CD4-positive, alpha-beta T cell treated with Interleukin-6 at 100 ng/mL for 8 hours (primary cell): ENCODE measurements at regions not wholly inside any gene's neighbourhood (a gene's known extent, or its start where the extent isn't known, plus 50 kb on each side); places are given as distances from the start of the nearest gene placed in this dataset.
"Not testable (repeated sequence)": the region's sequence is repeated elsewhere in the genome, so short reads cannot be mapped to it uniquely, and the experiment has no call there.

Experiments
- DNase-seq: peaks from one replicate; pipeline ENCODE4 v3.0.0-alpha.2; 2020; ENCODE audit warnings: mixed read lengths, low spot score

GRCh38 chr5:36423578-36424307, 122.0 kb upstream of the RANBP3L start:
- DNase-seq = no peak

- DNase-seq = not testable (repeated sequence)
Observed at GRCh38 chr5:36426070-36426469, 124.4 kb upstream of the RANBP3L start.

DNA sequence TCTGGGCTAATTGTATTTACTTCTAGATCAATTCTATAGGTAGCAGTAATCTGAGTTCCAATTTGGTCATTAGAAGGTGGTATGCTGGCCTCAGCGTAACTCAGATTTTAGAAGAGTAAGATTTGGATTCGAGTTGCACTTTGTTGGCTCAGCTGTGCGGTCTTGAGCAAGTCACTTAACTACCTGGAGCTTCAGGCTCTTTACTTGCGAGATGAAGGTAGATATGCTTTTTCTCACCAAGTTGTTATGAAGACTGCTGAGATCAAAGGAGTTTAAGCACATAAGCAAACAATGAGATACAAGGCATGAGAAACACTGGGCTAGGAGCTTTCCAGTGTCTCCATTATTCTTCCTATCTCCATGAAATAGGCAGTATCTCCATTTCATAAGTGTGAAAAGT, 133.8 kb upstream of the RANBP3L start:
- DNase-seq = no peak

- DNase-seq = no peak
Observed at GRCh38 chr5:36436306-36436705, 134.6 kb upstream of the RANBP3L start.

- no peak for DNase-seq
Observed at GRCh38 chr5:36438765-36439561, 137.3 kb upstream of the RANBP3L start.

GRCh38 chr5:36440300-36440699, 138.6 kb upstream of the RANBP3L start:
- DNase-seq = no peak

- no peak for DNase-seq
Observed at GRCh38 chr5:36441280-36441679, 139.6 kb upstream of the RANBP3L start.

- DNase-seq = no peak
Observed at GRCh38 chr5:36442352-36442751, 140.7 kb upstream of the RANBP3L start.

- no peak for DNase-seq
Observed at GRCh38 chr5:36442796-36443195, 141.1 kb upstream of the RANBP3L start.

DNA sequence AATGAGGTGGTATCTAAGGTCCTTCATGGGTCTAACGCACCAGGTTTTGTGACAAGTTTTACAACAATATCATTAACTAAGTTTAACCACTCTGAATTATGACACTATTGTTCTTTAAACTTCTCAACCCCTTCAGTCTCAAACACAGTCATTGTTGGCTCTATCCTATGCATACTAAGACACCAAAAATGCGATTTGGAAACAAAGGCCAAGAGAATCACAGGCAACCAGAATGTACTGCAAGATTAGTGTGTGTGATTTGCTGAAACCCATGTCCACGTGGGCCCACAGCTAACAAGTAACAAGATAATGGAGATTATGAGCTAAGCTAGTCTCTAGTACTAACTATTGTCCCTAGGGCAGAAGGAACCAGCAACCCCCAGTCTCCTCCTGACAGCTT, 142.2 kb upstream of the RANBP3L start:
- no peak for DNase-seq

DNA sequence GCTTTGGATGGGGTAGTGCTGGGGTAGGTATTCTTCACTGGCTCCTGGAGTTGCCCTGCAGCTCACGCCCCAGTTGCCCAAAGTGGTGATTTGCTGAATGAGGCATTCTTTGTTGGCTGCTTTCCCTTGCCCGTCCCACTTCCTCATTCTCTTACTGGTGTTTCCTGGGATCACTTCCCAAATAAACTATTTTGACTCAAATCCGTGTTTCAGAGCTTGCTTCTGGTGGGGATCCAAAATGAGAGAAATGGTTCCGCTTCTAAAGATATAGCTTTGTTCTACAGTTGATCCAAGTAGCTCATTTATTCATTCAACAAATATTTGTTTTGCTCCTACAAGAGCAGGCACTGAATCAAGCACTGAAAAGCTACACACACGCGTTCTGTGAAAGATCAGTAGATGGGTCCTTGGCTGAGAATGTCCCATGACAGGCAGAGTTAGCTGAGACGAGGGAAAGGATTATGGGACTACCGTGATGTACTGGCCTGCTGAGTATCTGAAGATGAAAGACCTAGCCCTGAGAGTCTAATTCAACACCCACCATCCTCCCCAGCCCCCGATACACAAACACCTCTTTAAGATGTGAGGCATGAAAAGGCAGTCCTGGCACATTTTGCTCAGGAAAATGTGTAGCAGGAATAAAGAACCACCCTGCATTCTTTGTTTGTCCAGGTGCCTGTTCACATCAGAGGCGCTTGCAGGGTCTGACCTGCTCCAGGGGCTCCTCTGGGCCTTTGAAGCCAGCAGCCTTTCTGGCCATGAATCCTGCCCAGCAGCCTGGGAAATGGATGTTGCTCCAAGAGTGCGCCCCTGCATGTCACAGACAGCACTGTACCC, 143.1 kb upstream of the RANBP3L start:
- no peak for DNase-seq

DNA sequence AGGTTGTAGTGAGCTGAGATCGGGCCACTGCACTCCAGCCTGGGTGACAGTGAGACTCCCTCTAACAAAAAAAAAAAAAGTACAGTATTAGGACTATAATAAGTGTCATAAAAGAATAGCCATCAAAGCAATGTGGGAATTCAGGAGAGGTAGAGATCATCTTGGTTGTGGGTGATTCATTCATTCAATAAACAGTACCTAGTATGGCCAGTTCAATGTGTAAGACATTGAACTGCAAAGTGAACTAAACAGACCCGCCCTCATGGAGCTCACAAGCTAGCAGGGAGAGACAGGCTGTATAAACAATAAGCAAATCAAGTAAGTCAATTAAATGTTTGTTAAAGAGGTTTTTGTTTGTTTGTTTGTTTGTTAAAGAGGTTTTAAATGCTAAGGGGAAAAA, 146.1 kb upstream of the RANBP3L start:
- no peak for DNase-seq

DNA sequence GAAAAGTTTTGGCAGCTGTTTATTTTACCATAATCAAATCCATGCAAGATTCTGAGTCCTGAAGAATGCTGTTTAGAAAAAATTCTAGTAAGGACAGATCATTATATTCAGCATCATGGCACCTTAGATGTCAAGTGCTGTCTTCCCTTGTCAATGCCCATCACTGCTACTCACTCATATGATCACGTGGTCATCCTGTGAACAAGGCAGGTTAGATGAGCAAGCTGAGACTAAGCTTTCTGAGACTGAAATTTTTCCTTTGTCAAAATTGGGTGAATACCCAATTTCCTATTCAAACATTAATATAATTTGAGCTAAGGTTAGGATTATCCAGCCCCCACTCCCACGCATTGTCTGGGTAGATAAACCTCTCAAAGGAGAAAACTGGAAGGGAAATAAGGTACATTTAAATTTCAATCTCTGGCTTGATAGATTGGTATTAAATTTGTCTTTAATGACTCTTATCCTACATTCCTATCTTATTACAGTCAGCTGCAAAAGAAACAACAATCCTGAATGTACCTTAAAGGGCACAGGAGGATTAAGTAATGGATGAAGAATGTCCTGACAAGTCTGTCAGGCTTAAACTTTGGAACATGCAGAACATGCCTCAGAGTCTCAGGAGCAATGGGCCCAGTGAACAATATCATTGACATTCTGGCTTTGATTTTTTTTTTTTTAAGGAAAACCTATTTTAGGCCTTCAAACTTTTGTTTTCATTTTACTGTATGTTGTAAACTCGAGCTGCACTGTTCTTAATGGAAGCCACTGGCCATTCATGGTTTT, 148.7 kb upstream of the RANBP3L start:
- DNase-seq = no peak

DNA sequence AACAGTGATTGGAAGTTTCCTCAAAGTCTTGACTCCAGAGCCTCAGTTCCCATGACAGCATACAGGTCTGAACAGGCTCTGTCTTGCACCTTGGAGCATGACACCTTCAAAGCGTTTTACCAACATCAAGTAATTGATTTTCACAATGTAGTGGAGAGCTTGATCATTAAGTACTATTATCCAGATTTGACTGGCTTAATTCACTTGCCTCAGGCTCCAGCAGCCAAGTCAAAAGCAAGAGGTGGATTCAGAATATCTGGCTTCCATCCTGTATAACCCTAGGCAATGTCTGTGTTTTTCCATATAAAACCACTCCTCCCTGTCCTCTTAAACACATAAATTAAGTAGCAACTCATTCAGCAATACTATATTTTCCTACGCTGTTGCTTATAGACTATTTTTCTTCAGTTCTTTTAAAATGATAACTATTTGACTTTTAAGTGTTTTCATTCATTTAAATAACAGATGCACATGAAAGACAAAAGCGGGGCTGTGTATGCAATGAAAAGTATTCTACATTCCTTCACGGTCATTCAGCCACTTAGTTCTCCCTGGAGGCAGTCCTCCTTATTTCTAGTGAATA, 150.8 kb upstream of the RANBP3L start:
- no peak for DNase-seq

DNA sequence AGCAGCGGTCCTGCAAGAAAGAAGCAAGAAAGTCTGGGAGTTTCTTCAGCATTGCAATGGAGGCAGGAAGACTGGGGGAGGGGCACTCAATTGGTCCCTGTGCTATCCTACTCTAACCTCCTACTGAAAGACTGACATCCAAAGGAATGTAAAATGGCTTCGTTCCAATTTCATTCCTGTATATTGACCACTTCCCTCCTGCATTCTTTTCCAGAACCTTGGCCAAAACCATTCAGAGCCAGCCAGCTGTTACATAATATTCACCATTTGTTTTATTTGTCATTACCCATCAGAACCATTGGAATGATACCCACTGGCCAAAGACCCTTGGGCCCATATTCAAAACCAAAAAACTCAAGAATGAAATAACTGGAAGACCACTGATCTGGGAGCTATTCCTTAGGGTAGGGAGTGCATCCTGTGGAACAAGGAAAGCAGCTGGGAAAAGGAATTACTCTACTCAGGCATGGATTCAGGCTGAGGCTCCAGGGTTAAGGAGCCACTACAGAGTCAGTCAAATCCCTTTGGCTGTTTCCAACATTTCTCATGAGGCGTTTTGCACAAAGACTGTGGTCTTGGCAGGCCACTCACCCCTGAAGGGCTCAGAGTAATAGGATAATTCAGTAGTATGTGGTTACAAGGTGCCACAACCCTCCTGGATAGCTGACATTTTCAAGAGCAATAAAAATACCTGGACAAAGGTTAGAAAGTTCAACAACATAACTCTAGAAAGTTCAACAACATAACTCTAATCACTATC, 148.7 kb upstream of the SLC1A3 start:
- no peak for DNase-seq

- DNase-seq = no peak
Observed at GRCh38 chr5:36458746-36459145, 147.7 kb upstream of the SLC1A3 start.

GRCh38 chr5:36459176-36460135, 146.9 kb upstream of the SLC1A3 start:
- DNase-seq = no peak

DNA sequence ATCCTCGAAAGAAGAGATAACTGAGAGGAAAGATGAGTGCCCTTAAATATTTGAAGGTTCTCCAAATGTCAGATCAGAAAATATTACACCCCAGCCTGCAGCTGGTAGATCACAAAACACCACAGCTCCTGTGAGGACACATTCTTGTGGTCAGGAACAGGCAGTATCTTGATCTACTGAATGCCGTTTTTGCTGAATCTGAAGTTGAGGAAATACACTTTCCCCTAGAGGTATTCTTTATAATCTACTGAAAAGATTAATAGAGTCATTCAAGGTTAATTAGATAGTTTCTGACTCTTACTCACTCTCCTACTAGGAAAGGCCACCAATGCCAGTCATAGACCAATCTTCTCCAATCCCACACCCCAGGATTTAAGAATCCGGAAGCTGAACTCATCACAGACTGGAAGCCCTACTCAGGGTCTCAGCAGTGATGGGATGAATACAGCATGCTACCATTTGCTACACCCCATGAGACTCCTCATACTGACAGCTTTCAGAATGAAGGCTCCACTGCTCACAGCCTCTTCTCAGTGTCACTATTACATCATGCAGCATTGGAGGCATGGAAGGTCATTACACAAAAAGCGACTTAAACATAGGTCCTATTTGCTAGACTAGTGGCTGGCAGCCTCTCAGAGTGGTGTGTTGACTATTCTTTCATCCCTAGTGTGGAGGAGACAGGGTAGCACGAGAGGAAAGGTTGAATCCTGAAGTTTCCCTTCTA, 143.9 kb upstream of the SLC1A3 start:
- no peak for DNase-seq

GRCh38 chr5:36475942-36476341, 130.5 kb upstream of the SLC1A3 start:
- DNase-seq = not testable (repeated sequence)
